ENCODE measurements at regions not wholly inside any gene's neighbourhood (a gene's known extent, or its start where the extent isn't known, plus 50 kb on each side); places are given as distances from the start of the nearest gene placed in this dataset.

- no peak overlapping the region for H3K23ac ChIP-seq (ENCODE audit: low read depth, low read length, poor library complexity)
- H3K36me3 ChIP-seq (replicated peaks in 1 of 2; ENCODE audit: control insufficient read depth in 2 of 2, insufficient read depth in 2 of 2, low read length in 2 of 2), result no peaks in the 10 kb centered on the region
- DNase-seq (ENCODE audit: low spot score), result no peak
- H3K79me1 ChIP-seq (ENCODE audit: low read depth, low read length), result no peaks in the 10 kb centered on the region
- no peak overlapping the region for H2BK12ac ChIP-seq (ENCODE audit: low read length)
- no peak overlapping the region for H3K18ac ChIP-seq (ENCODE audit: low read length)
- no peak overlapping the region for H2AFZ ChIP-seq (ENCODE audit: low read length)
- H3K14ac ChIP-seq (ENCODE audit: low read length), result no peak overlapping the region
- H3K9ac ChIP-seq (ENCODE audit: low read depth, low read length, poor library complexity), result no peak overlapping the region
- H3K9me3 ChIP-seq (replicated peaks in 1 of 2; ENCODE audit: control insufficient read depth in 2 of 2, insufficient read depth in 1 of 2, low read depth in 1 of 2, low read length in 2 of 2), result peaks cover 0 to 2% of the 10 kb centered on the region in 2 donors
- H2AK5ac ChIP-seq (ENCODE audit: low read depth, low read length), result no peak overlapping the region
- WGBS, 2 donors (ENCODE audit: extremely low coverage in 2 of 2, insufficient read length in 2 of 2, insufficient replicate concordance in 1 of 2), result no CpG with 5 or more reads among the region's 3 CpGs
- H3K27ac ChIP-seq (replicated peaks; ENCODE audit: low read length), result no peak overlapping the region
- no peak overlapping the region for H4K8ac ChIP-seq (ENCODE audit: low read depth, low read length)
- no peak overlapping the region for H2BK15ac ChIP-seq (ENCODE audit: low read length)
- H3K4ac ChIP-seq (ENCODE audit: low read length), result no peak overlapping the region
- H3K4me2 ChIP-seq (ENCODE audit: insufficient read depth, low read length, poor library complexity, severe bottlenecking), result no peak overlapping the region
- H3K4me3 ChIP-seq (ENCODE audit: low read length in 2 of 2), result no peak overlapping the region
- H4K91ac ChIP-seq (ENCODE audit: low read depth, low read length, poor library complexity), result no peak overlapping the region
- H2BK120ac ChIP-seq (ENCODE audit: low read depth, low read length), result no peak overlapping the region
- peaks cover 0 to 3% of the 10 kb centered on the region in 2 donors for H3K4me1 ChIP-seq (ENCODE audit: control insufficient read depth in 2 of 2, insufficient read depth in 1 of 2, low read depth in 1 of 2, low read length in 2 of 2)
- H2BK5ac ChIP-seq (ENCODE audit: low read length), result no peak overlapping the region
- no peaks in the 10 kb centered on the region for H3K27me3 ChIP-seq (ENCODE audit: control insufficient read depth in 3 of 3, insufficient read depth in 3 of 3, low read depth in 1 of 3, low read length in 3 of 3)
Measured at GRCh38 chr2:138430181-138430580, 71.4 kb upstream of the SPOPL start.

- Histone ChIP-seq H2BK12ac (ENCODE audit: low read length) (no peak overlapping the region), H3K9ac (ENCODE audit: low read depth, low read length, poor library complexity) (no peak overlapping the region), H3K9me3 (replicated peaks in 1 of 2; ENCODE audit: control insufficient read depth in 2 of 2, insufficient read depth in 1 of 2, low read depth in 1 of 2, low read length in 2 of 2) (no peaks in the 10 kb centered on the region), H3K23ac (ENCODE audit: low read depth, low read length, poor library complexity) (no peak overlapping the region), H4K91ac (ENCODE audit: low read depth, low read length, poor library complexity) (no peak overlapping the region), H2BK5ac (ENCODE audit: low read length) (no peak overlapping the region), H3K4me3 (ENCODE audit: low read length in 2 of 2) (no peak overlapping the region), H3K79me1 (ENCODE audit: low read depth, low read length) (no peaks in the 10 kb centered on the region), H3K14ac (ENCODE audit: low read length) (no peak overlapping the region), H3K4ac (ENCODE audit: low read length) (no peak overlapping the region), H3K27me3 (ENCODE audit: control insufficient read depth in 3 of 3, insufficient read depth in 3 of 3, low read depth in 1 of 3, low read length in 3 of 3) (no peaks in the 10 kb centered on the region), H3K4me1 (ENCODE audit: control insufficient read depth in 2 of 2, insufficient read depth in 1 of 2, low read depth in 1 of 2, low read length in 2 of 2) (peaks cover 0 to 3% of the 10 kb centered on the region in 2 donors), H3K36me3 (replicated peaks in 1 of 2; ENCODE audit: control insufficient read depth in 2 of 2, insufficient read depth in 2 of 2, low read length in 2 of 2) (no peaks in the 10 kb centered on the region), H4K8ac (ENCODE audit: low read depth, low read length) (no peak overlapping the region), H2AK5ac (ENCODE audit: low read depth, low read length) (no peak overlapping the region), H2BK120ac (ENCODE audit: low read depth, low read length) (no peak overlapping the region), H3K4me2 (ENCODE audit: insufficient read depth, low read length, poor library complexity, severe bottlenecking) (no peak overlapping the region), H2BK15ac (ENCODE audit: low read length) (no peak overlapping the region), H2AFZ (ENCODE audit: low read length) (no peak overlapping the region), H3K27ac (replicated peaks; ENCODE audit: low read length) (no peak overlapping the region), H3K18ac (ENCODE audit: low read length) (no peak overlapping the region)
- WGBS, 2 donors (ENCODE audit: extremely low coverage in 2 of 2, insufficient read length in 2 of 2, insufficient replicate concordance in 1 of 2), result no CpG with 5 or more reads among the region's 2 CpGs
- DNase-seq (ENCODE audit: low spot score), result no peak
Measured at GRCh38 chr2:138432971-138433370, 68.6 kb upstream of the SPOPL start.

GRCh38 chr2:138433995-138434951 is 67.3 kb upstream of the SPOPL start:
- no peak overlapping the region for H3K4me2 ChIP-seq (ENCODE audit: insufficient read depth, low read length, poor library complexity, severe bottlenecking)
- no peak overlapping the region for H2AK5ac ChIP-seq (ENCODE audit: low read depth, low read length)
- DNase-seq (ENCODE audit: low spot score), result no peak
- no peaks in the 10 kb centered on the region for H3K9me3 ChIP-seq (replicated peaks in 1 of 2; ENCODE audit: control insufficient read depth in 2 of 2, insufficient read depth in 1 of 2, low read depth in 1 of 2, low read length in 2 of 2)
- no peaks in the 10 kb centered on the region for H3K36me3 ChIP-seq (replicated peaks in 1 of 2; ENCODE audit: control insufficient read depth in 2 of 2, insufficient read depth in 2 of 2, low read length in 2 of 2)
- H2BK5ac ChIP-seq (ENCODE audit: low read length), result no peak overlapping the region
- H3K27me3 ChIP-seq (ENCODE audit: control insufficient read depth in 3 of 3, insufficient read depth in 3 of 3, low read depth in 1 of 3, low read length in 3 of 3), result no peaks in the 10 kb centered on the region
- H3K9ac ChIP-seq (ENCODE audit: low read depth, low read length, poor library complexity), result no peak overlapping the region
- H3K14ac ChIP-seq (ENCODE audit: low read length), result no peak overlapping the region
- H3K18ac ChIP-seq (ENCODE audit: low read length), result no peak overlapping the region
- no peak overlapping the region for H3K4ac ChIP-seq (ENCODE audit: low read length)
- peaks cover 0 to 3% of the 10 kb centered on the region in 2 donors for H3K4me1 ChIP-seq (ENCODE audit: control insufficient read depth in 2 of 2, insufficient read depth in 1 of 2, low read depth in 1 of 2, low read length in 2 of 2)
- no peak overlapping the region for H2BK15ac ChIP-seq (ENCODE audit: low read length)
- H3K27ac ChIP-seq (replicated peaks; ENCODE audit: low read length), result no peak overlapping the region
- no peak overlapping the region for H2BK120ac ChIP-seq (ENCODE audit: low read depth, low read length)
- WGBS, 2 donors (ENCODE audit: extremely low coverage in 2 of 2, insufficient read length in 2 of 2, insufficient replicate concordance in 1 of 2), result no CpG with 5 or more reads among the region's 8 CpGs
- H2BK12ac ChIP-seq (ENCODE audit: low read length), result no peak overlapping the region
- H4K91ac ChIP-seq (ENCODE audit: low read depth, low read length, poor library complexity), result no peak overlapping the region
- no peak overlapping the region for H3K23ac ChIP-seq (ENCODE audit: low read depth, low read length, poor library complexity)
- H3K4me3 ChIP-seq (ENCODE audit: low read length in 2 of 2), result no peak overlapping the region
- H4K8ac ChIP-seq (ENCODE audit: low read depth, low read length), result no peak overlapping the region
- no peaks in the 10 kb centered on the region for H3K79me1 ChIP-seq (ENCODE audit: low read depth, low read length)
- H2AFZ ChIP-seq (ENCODE audit: low read length), result no peak overlapping the region

GRCh38 chr2:138435701-138436100 is 65.9 kb upstream of the SPOPL start:
- H2BK120ac ChIP-seq (ENCODE audit: low read depth, low read length), result no peak overlapping the region
- H4K8ac ChIP-seq (ENCODE audit: low read depth, low read length), result no peak overlapping the region
- no peak overlapping the region for H3K4me2 ChIP-seq (ENCODE audit: insufficient read depth, low read length, poor library complexity, severe bottlenecking)
- no peak overlapping the region for H4K91ac ChIP-seq (ENCODE audit: low read depth, low read length, poor library complexity)
- H3K18ac ChIP-seq (ENCODE audit: low read length), result no peak overlapping the region
- no peak for DNase-seq (ENCODE audit: low spot score)
- no peak overlapping the region for H2BK5ac ChIP-seq (ENCODE audit: low read length)
- H3K9me3 ChIP-seq (replicated peaks in 1 of 2; ENCODE audit: control insufficient read depth in 2 of 2, insufficient read depth in 1 of 2, low read depth in 1 of 2, low read length in 2 of 2), result no peaks in the 10 kb centered on the region
- no CpG with 5 or more reads among the region's 1 CpG for WGBS, 2 donors (ENCODE audit: extremely low coverage in 2 of 2, insufficient read length in 2 of 2, insufficient replicate concordance in 1 of 2)
- H3K14ac ChIP-seq (ENCODE audit: low read length), result no peak overlapping the region
- no peak overlapping the region for H2BK12ac ChIP-seq (ENCODE audit: low read length)
- H3K79me1 ChIP-seq (ENCODE audit: low read depth, low read length), result no peaks in the 10 kb centered on the region
- H3K9ac ChIP-seq (ENCODE audit: low read depth, low read length, poor library complexity), result no peak overlapping the region
- H3K4ac ChIP-seq (ENCODE audit: low read length), result no peak overlapping the region
- H3K27me3 ChIP-seq (ENCODE audit: control insufficient read depth in 3 of 3, insufficient read depth in 3 of 3, low read depth in 1 of 3, low read length in 3 of 3), result no peaks in the 10 kb centered on the region
- H3K36me3 ChIP-seq (replicated peaks in 1 of 2; ENCODE audit: control insufficient read depth in 2 of 2, insufficient read depth in 2 of 2, low read length in 2 of 2), result no peaks in the 10 kb centered on the region
- no peak overlapping the region for H2AFZ ChIP-seq (ENCODE audit: low read length)
- no peak overlapping the region for H3K4me3 ChIP-seq (ENCODE audit: low read length in 2 of 2)
- H3K23ac ChIP-seq (ENCODE audit: low read depth, low read length, poor library complexity), result no peak overlapping the region
- no peak overlapping the region for H2AK5ac ChIP-seq (ENCODE audit: low read depth, low read length)
- H3K27ac ChIP-seq (replicated peaks; ENCODE audit: low read length), result no peak overlapping the region
- H2BK15ac ChIP-seq (ENCODE audit: low read length), result no peak overlapping the region
- H3K4me1 ChIP-seq (ENCODE audit: control insufficient read depth in 2 of 2, insufficient read depth in 1 of 2, low read depth in 1 of 2, low read length in 2 of 2), result peaks cover 0 to 3% of the 10 kb centered on the region in 2 donors

Data from neuronal stem cell (in vitro differentiated cells).